ENCODE measurements at regions not wholly inside any gene's neighbourhood (a gene's known extent, or its start where the extent isn't known, plus 50 kb on each side); places are given as distances from the start of the nearest gene placed in this dataset.

- Histone ChIP-seq H3K9me3 (ENCODE audit: low read length) (no peaks in the 10 kb centered on the region), H3K4me1 (ENCODE audit: insufficient read depth, low read length) (no peaks in the 10 kb centered on the region), H2AFZ (ENCODE audit: low read depth, low read length) (no peak overlapping the region), H3K27me3 (ENCODE audit: insufficient read depth, low read length) (no peaks in the 10 kb centered on the region), H3K4me3 (ENCODE audit: low read length) (no peak overlapping the region), H3K36me3 (ENCODE audit: insufficient read depth, low read length) (no peaks in the 10 kb centered on the region)
These were observed 191.7 kb upstream of the TSHZ2 start for GRCh38 chr20:52780462-52780861.

DNA sequence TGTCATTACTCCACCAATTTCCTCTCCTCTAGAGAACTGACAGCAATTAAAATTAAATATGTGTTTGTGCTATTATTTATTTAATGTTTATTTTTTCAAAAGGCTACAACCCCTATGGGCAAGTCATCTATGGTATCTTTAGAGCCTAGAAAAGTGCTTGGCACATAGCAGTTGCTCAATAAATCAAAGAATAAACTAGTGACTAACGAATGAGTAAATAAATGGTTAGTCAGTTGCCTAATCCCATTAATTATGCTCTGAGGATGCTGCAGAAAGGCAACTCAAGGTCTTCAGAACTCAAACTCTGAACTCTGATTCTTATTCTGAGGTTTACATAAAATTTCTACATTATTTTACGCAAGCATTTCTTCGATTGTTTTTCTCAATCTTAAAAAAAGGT is 193.0 kb upstream of the TSHZ2 start:
- H3K9me3 ChIP-seq (ENCODE audit: low read length), result no peaks in the 10 kb centered on the region

GRCh38 chr20:52777171-52777570 is 195.0 kb upstream of the TSHZ2 start:
- no peaks in the 10 kb centered on the region for H3K9me3 ChIP-seq (ENCODE audit: low read length)
- no peaks in the 10 kb centered on the region for H3K27me3 ChIP-seq (ENCODE audit: insufficient read depth, low read length)
- no peak overlapping the region for H3K4me3 ChIP-seq (ENCODE audit: low read length)
- H3K36me3 ChIP-seq (ENCODE audit: insufficient read depth, low read length), result no peaks in the 10 kb centered on the region
- no peaks in the 10 kb centered on the region for H3K4me1 ChIP-seq (ENCODE audit: insufficient read depth, low read length)
- no peak overlapping the region for H2AFZ ChIP-seq (ENCODE audit: low read depth, low read length)

More for the DNA sequence above, 193.0 kb upstream of the TSHZ2 start:
- Histone ChIP-seq H3K27me3 (ENCODE audit: insufficient read depth, low read length) (no peaks in the 10 kb centered on the region), H3K36me3 (ENCODE audit: insufficient read depth, low read length) (no peaks in the 10 kb centered on the region), H3K4me1 (ENCODE audit: insufficient read depth, low read length) (no peaks in the 10 kb centered on the region), H3K4me3 (ENCODE audit: low read length) (no peak overlapping the region), H2AFZ (ENCODE audit: low read depth, low read length) (no peak overlapping the region)

DNA sequence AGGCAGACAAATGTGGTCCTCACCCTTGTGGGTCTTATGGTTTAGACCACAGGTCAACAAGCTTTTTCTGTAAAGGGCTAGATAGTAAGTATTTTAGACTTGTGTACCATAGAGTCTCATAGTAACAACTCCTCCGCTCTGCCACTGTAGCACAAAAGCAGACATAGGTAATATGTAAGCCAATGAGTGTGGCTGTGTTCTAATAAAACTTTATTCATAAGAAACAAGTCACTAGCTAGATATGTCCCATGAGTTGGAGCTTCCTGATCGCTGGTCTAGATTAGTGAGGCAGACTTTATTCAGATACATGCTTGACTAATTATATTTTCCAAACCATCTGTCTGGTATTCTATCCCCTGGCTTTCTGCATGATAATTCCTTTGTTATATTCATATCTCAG is 196.4 kb upstream of the TSHZ2 start:
- Histone ChIP-seq H3K27me3 (ENCODE audit: insufficient read depth, low read length) (no peaks in the 10 kb centered on the region), H3K4me3 (ENCODE audit: low read length) (no peak overlapping the region)

GRCh38 chr20:52768694-52769093 is 203.5 kb upstream of the TSHZ2 start:
- Histone ChIP-seq H3K36me3 (ENCODE audit: insufficient read depth, low read length) (no peaks in the 10 kb centered on the region), H3K4me3 (ENCODE audit: low read length) (no peak overlapping the region), H3K4me1 (ENCODE audit: insufficient read depth, low read length) (peaks cover 3% of the 10 kb centered on the region), H2AFZ (ENCODE audit: low read depth, low read length) (no peak overlapping the region), H3K27me3 (ENCODE audit: insufficient read depth, low read length) (peaks cover 5% of the 10 kb centered on the region), H3K9me3 (ENCODE audit: low read length) (no peaks in the 10 kb centered on the region)

More for the DNA sequence above, 196.4 kb upstream of the TSHZ2 start:
- Histone ChIP-seq H3K4me1 (ENCODE audit: insufficient read depth, low read length) (no peaks in the 10 kb centered on the region), H3K9me3 (ENCODE audit: low read length) (no peaks in the 10 kb centered on the region), H2AFZ (ENCODE audit: low read depth, low read length) (no peak overlapping the region), H3K36me3 (ENCODE audit: insufficient read depth, low read length) (no peaks in the 10 kb centered on the region)

DNA sequence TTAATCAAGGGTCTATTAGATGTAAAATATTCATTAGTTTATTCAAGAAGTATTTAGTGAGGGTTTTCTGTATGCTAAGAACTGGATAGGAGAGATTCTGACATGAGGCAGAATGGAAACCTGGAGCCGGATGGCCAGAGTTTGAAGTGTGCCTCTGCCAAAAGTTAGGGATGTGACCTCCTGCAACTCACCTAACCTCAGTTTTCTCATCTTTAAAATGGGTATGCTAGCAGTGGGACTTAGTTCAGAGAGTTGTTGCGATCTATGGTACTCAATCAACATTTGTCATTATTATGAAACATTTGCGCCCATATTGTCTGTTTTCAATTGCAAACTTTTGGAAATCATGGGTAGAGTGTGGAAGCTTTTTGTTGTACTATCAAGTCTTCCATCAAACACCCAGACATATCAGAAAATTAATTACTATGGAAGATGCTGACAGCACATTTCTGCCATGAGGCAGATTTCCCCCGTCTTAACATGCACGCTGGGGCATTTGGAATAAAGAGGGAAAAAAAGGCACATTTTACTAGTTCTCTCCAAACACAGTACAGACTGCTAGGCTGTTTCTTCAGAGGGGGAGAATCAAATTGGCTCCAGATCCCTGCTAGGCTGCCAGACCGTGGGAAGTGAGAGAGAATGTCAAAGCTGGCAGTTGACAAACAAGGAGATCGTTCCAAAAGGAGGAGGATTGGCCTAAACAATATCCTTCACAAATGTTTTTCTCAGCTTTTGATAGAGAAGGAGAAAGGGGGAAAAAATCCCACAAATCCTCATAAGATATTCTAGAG is 205.3 kb upstream of the TSHZ2 start:
- Histone ChIP-seq H3K9me3 (ENCODE audit: low read length) (no peaks in the 10 kb centered on the region), H2AFZ (ENCODE audit: low read depth, low read length) (no peak overlapping the region), H3K27me3 (ENCODE audit: insufficient read depth, low read length) (peaks cover 5% of the 10 kb centered on the region), H3K4me1 (ENCODE audit: insufficient read depth, low read length) (peaks cover 3% of the 10 kb centered on the region), H3K4me3 (ENCODE audit: low read length) (no peak overlapping the region), H3K36me3 (ENCODE audit: insufficient read depth, low read length) (no peaks in the 10 kb centered on the region)

DNA sequence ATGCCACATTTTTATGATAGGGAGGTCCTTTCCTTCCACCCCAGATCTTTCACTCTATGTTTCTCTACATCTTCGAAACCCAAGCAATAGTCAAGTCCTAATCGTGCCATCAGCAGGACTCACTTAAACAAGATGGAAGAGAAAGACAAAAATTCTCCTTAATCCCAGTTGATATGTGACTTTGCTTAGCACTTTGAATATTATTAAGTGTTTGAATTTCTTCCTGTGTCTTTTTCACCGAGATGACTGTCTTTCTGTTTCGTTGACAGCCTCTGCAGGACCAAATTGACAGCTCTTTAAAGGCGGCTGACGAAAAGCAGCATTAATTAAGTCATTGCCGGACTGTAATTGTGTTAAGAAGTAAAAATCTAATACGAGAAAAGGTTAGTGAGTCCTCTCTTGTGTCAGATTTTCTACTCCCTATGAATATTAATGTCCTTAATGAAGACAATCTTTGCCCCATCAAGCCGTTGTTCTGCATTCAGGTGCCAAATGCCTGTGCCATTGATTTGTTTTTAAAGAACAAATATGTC is 208.8 kb upstream of the TSHZ2 start:
- no peak overlapping the region for H3K4me3 ChIP-seq (ENCODE audit: low read length)
- peaks cover 5% of the 10 kb centered on the region for H3K27me3 ChIP-seq (ENCODE audit: insufficient read depth, low read length)
- no peak overlapping the region for H2AFZ ChIP-seq (ENCODE audit: low read depth, low read length)
- H3K9me3 ChIP-seq (ENCODE audit: low read length), result no peaks in the 10 kb centered on the region
- no peaks in the 10 kb centered on the region for H3K4me1 ChIP-seq (ENCODE audit: insufficient read depth, low read length)
- no peaks in the 10 kb centered on the region for H3K36me3 ChIP-seq (ENCODE audit: insufficient read depth, low read length)

GRCh38 chr20:52761867-52762266 is 210.3 kb upstream of the TSHZ2 start:
- Histone ChIP-seq H2AFZ (ENCODE audit: low read depth, low read length) (no peak overlapping the region), H3K4me1 (ENCODE audit: insufficient read depth, low read length) (no peaks in the 10 kb centered on the region), H3K36me3 (ENCODE audit: insufficient read depth, low read length) (no peaks in the 10 kb centered on the region), H3K4me3 (ENCODE audit: low read length) (no peak overlapping the region), H3K27me3 (ENCODE audit: insufficient read depth, low read length) (no peaks in the 10 kb centered on the region), H3K9me3 (ENCODE audit: low read length) (no peaks in the 10 kb centered on the region)

- Histone ChIP-seq H3K9me3 (ENCODE audit: low read length) (no peaks in the 10 kb centered on the region), H3K4me3 (ENCODE audit: low read length) (no peak overlapping the region), H3K36me3 (ENCODE audit: insufficient read depth, low read length) (no peaks in the 10 kb centered on the region), H3K27me3 (ENCODE audit: insufficient read depth, low read length) (no peaks in the 10 kb centered on the region), H2AFZ (ENCODE audit: low read depth, low read length) (no peak overlapping the region), H3K4me1 (ENCODE audit: insufficient read depth, low read length) (no peaks in the 10 kb centered on the region)
These were observed 211.4 kb upstream of the TSHZ2 start for GRCh38 chr20:52760791-52761190.

GRCh38 chr20:52757411-52757810 is 214.7 kb upstream of the TSHZ2 start:
- no peak overlapping the region for H3K4me3 ChIP-seq (ENCODE audit: low read length)
- H3K4me1 ChIP-seq (ENCODE audit: insufficient read depth, low read length), result no peaks in the 10 kb centered on the region
- no peaks in the 10 kb centered on the region for H3K9me3 ChIP-seq (ENCODE audit: low read length)
- H2AFZ ChIP-seq (ENCODE audit: low read depth, low read length), result no peak overlapping the region
- no peaks in the 10 kb centered on the region for H3K27me3 ChIP-seq (ENCODE audit: insufficient read depth, low read length)
- H3K36me3 ChIP-seq (ENCODE audit: insufficient read depth, low read length), result no peaks in the 10 kb centered on the region

- H3K36me3 ChIP-seq (ENCODE audit: insufficient read depth, low read length), result no peaks in the 10 kb centered on the region
- no peaks in the 10 kb centered on the region for H3K27me3 ChIP-seq (ENCODE audit: insufficient read depth, low read length)
- no peak overlapping the region for H2AFZ ChIP-seq (ENCODE audit: low read depth, low read length)
- H3K9me3 ChIP-seq (ENCODE audit: low read length), result no peaks in the 10 kb centered on the region
- H3K4me1 ChIP-seq (ENCODE audit: insufficient read depth, low read length), result no peaks in the 10 kb centered on the region
- H3K4me3 ChIP-seq (ENCODE audit: low read length), result no peak overlapping the region
These were observed 216.4 kb upstream of the TSHZ2 start for GRCh38 chr20:52755744-52756143.

GRCh38 chr20:52754366-52754765 is 217.8 kb upstream of the TSHZ2 start:
- H3K9me3 ChIP-seq (ENCODE audit: low read length), result no peaks in the 10 kb centered on the region
- no peak overlapping the region for H3K4me3 ChIP-seq (ENCODE audit: low read length)
- no peak overlapping the region for H2AFZ ChIP-seq (ENCODE audit: low read depth, low read length)
- no peaks in the 10 kb centered on the region for H3K4me1 ChIP-seq (ENCODE audit: insufficient read depth, low read length)
- H3K27me3 ChIP-seq (ENCODE audit: insufficient read depth, low read length), result no peaks in the 10 kb centered on the region
- no peaks in the 10 kb centered on the region for H3K36me3 ChIP-seq (ENCODE audit: insufficient read depth, low read length)

DNA sequence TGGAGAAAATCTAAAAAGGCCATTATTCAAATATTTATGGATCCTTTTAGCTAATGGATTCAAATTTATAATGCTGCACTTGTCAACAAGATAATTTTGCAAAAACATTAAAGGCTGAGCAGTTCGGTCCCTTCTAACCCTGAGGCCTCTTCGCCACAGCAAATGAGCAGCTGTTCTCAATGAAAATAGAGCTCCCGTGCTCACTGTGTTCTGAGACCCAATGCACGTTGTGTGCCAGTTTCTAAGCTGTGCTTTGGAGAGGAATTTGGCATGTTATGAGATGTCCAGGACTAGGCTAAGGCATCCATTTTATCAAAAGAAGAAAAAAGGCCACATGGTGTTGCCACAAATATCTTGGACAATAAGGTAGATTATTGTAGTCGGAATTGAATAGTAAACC is 220.1 kb upstream of the TSHZ2 start:
- no peaks in the 10 kb centered on the region for H3K9me3 ChIP-seq (ENCODE audit: low read length)
- no peak overlapping the region for H2AFZ ChIP-seq (ENCODE audit: low read depth, low read length)
- no peaks in the 10 kb centered on the region for H3K36me3 ChIP-seq (ENCODE audit: insufficient read depth, low read length)
- no peaks in the 10 kb centered on the region for H3K27me3 ChIP-seq (ENCODE audit: insufficient read depth, low read length)
- H3K4me3 ChIP-seq (ENCODE audit: low read length), result no peak overlapping the region
- no peaks in the 10 kb centered on the region for H3K4me1 ChIP-seq (ENCODE audit: insufficient read depth, low read length)

DNA sequence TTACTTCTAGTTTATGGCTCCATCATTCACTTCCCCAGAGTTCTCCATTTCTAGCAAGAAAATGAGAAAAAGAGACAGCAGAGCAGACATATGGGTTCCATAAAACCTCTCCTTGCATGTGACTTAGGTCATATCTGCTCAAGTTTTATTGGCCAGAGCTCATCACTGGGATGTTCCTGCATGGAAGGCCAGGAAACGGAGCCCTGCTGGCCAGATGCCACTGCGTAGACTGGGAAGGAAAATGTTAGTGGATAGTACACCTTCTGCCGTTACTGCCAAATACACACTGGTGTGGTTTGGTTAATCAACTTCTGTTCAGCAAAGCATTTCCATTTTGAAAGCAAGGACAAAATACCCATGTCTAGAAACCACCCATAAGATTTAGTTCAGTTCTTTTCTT is 220.6 kb upstream of the TSHZ2 start:
- Histone ChIP-seq H3K36me3 (ENCODE audit: insufficient read depth, low read length) (no peaks in the 10 kb centered on the region), H3K4me3 (ENCODE audit: low read length) (no peak overlapping the region), H3K27me3 (ENCODE audit: insufficient read depth, low read length) (no peaks in the 10 kb centered on the region), H3K4me1 (ENCODE audit: insufficient read depth, low read length) (no peaks in the 10 kb centered on the region), H2AFZ (ENCODE audit: low read depth, low read length) (no peak overlapping the region), H3K9me3 (ENCODE audit: low read length) (no peaks in the 10 kb centered on the region)
